Smooth muscle cell (in vitro differentiated cells): ENCODE measurements at regions not wholly inside any gene's neighbourhood (a gene's known extent, or its start where the extent isn't known, plus 50 kb on each side); places are given as distances from the start of the nearest gene placed in this dataset.
"Not testable (repeated sequence)": the region's sequence is repeated elsewhere in the genome, so short reads cannot be mapped to it uniquely, and the experiment has no call there.

Experiments
- DNase-seq: peaks from one replicate; lab custom pipeline; 2025; ENCODE audit not compliant: unreplicated experiment; lab: John Stamatoyannopoulos, UW
- H2AFZ ChIP-seq: fragments of 200-600 bp; sonication (generic); 2 replicates; pipeline ENCODE4 v1.6.0; 2016; ENCODE audit warnings: antibody characterized with exemption, low read depth, mild to moderate bottlenecking
- H3F3A ChIP-seq: fragments of 200-600 bp; sonication (generic); 2 replicates; pipeline ENCODE4 v1.6.0; 2017; ENCODE audit warnings: antibody characterized with exemption, low read depth
- H3K27ac ChIP-seq: fragments of 200-600 bp; sonication (generic); 2 replicates; pipeline ENCODE4 v1.5.1; 2016; ENCODE audit warnings: low read depth, mild to moderate bottlenecking
- H3K27me3 ChIP-seq: fragments of 200-600 bp; sonication (generic); 2 replicates; pipeline ENCODE4 v1.6.1; 2016; ENCODE audit warnings: low read depth, mild to moderate bottlenecking
- H3K36me3 ChIP-seq: fragments of 200-600 bp; sonication (generic); 2 replicates; pipeline ENCODE4 v1.5.1; 2016; ENCODE audit warnings: low read depth
- H3K4me1 ChIP-seq: fragments of 200-600 bp; sonication (generic); 2 replicates; pipeline ENCODE4 v1.5.1; 2016; ENCODE audit warnings: low read depth
- H3K4me2 ChIP-seq: fragments of 200-600 bp; sonication (generic); 2 replicates; pipeline ENCODE4 v1.6.0; 2016; ENCODE audit warnings: mild to moderate bottlenecking
- H3K4me3 ChIP-seq: fragments of 200-600 bp; sonication (generic); 2 replicates; pipeline ENCODE4 v1.5.1; 2016; ENCODE audit warnings: mild to moderate bottlenecking
- H3K79me2 ChIP-seq: fragments of 200-600 bp; sonication (generic); 2 replicates; pipeline ENCODE4 v1.6.0; 2016; ENCODE audit warnings: low read depth, mild to moderate bottlenecking
- H3K9ac ChIP-seq: fragments of 200-600 bp; sonication (generic); 2 replicates; pipeline ENCODE4 v1.6.0; 2016; ENCODE audit warnings: low read depth
- H3K9me3 ChIP-seq: fragments of 200-600 bp; sonication (generic); replicated peaks from 2 replicates; pipeline ENCODE4 v1.5.1; 2016; ENCODE audit warnings: low read depth
- H4K20me1 ChIP-seq: fragments of 200-600 bp; sonication (generic); 2 replicates; pipeline ENCODE4 v1.6.0; 2016; ENCODE audit warnings: low read depth
- CTCF ChIP-seq: fragments of 200-600 bp; sonication (generic); IDR thresholded peaks from 2 replicates; pipeline ENCODE4 v1.5.1; 2017; ENCODE audit warnings: borderline replicate concordance, mild to moderate bottlenecking, antibody characterized with exemption; ENCODE audit not compliant: insufficient read depth, poor library complexity, severe bottlenecking
- WGBS: methylation state at CpG from one replicate; pipeline ENCODE4 v1.1.7; 2016; ENCODE audit warnings: low lambda C conversion rate; 5-methylcytosine and 5-hydroxymethylcytosine counted together

- WGBS: 57% methylated on average over 1 of the region's 1 CpG
- Histone ChIP-seq H3K9ac (no peak overlapping the region), H2AFZ (no peak overlapping the region), H3K4me2 (no peak overlapping the region), H3K27ac (no peak overlapping the region), H3K9me3 (no peaks in the 10 kb centered on the region), H3K79me2 (no peaks in the 10 kb centered on the region), H3K27me3 (no peaks in the 10 kb centered on the region), H3K4me3 (no peak overlapping the region), H3K4me1 (no peaks in the 10 kb centered on the region), H4K20me1 (no peaks in the 10 kb centered on the region), H3F3A (no peaks in the 10 kb centered on the region), H3K36me3 (no peaks in the 10 kb centered on the region)
- no peak for DNase-seq
- no peak for TF ChIP-seq CTCF
Observed at GRCh38 chr2:208722731-208723130, 316.1 kb downstream of the PTH2R start.

- TF ChIP-seq CTCF: no peak
- H3K27me3 ChIP-seq: no peaks in the 10 kb centered on the region
- no peaks in the 10 kb centered on the region for H3K79me2 ChIP-seq
- H3K4me3 ChIP-seq: no peak overlapping the region
- H2AFZ ChIP-seq: no peak overlapping the region
- H3K36me3 ChIP-seq: no peaks in the 10 kb centered on the region
- H3K9ac ChIP-seq: no peak overlapping the region
- no peak for DNase-seq
- H3K4me1 ChIP-seq: no peaks in the 10 kb centered on the region
- no peaks in the 10 kb centered on the region for H3F3A ChIP-seq
- no peak overlapping the region for H3K4me2 ChIP-seq
- no peaks in the 10 kb centered on the region for H4K20me1 ChIP-seq
- no peaks in the 10 kb centered on the region for H3K9me3 ChIP-seq
- WGBS: 79% methylated on average over 4 of the region's 4 CpGs
- H3K27ac ChIP-seq: no peak overlapping the region
Observed at GRCh38 chr2:208725280-208725679, 318.7 kb downstream of the PTH2R start.

GRCh38 chr2:208726242-208726641 lies 319.6 kb downstream of the PTH2R start:
- Histone ChIP-seq H4K20me1 (no peaks in the 10 kb centered on the region), H3F3A (no peaks in the 10 kb centered on the region), H3K9me3 (no peaks in the 10 kb centered on the region), H3K4me3 (no peak overlapping the region), H3K27ac (no peak overlapping the region), H3K79me2 (no peaks in the 10 kb centered on the region), H3K27me3 (no peaks in the 10 kb centered on the region), H3K36me3 (no peaks in the 10 kb centered on the region), H2AFZ (no peak overlapping the region), H3K4me2 (no peak overlapping the region), H3K4me1 (no peaks in the 10 kb centered on the region), H3K9ac (no peak overlapping the region)
- TF ChIP-seq CTCF: no peak
- WGBS: 95% methylated on average over 3 of the region's 3 CpGs
- DNase-seq: no peak

GRCh38 chr2:208751663-208752415 lies 345.2 kb downstream of the PTH2R start:
- not testable (repeated sequence) for H3K9ac ChIP-seq, H4K20me1 ChIP-seq, H3F3A ChIP-seq, H3K4me2 ChIP-seq, H3K27me3 ChIP-seq, H3K4me3 ChIP-seq, H3K27ac ChIP-seq, H3K79me2 ChIP-seq, DNase-seq, H3K9me3 ChIP-seq, H2AFZ ChIP-seq, H3K4me1 ChIP-seq, H3K36me3 ChIP-seq
- 95% methylated on average over 21 of the region's 21 CpGs for WGBS
